Fibroblast of mammary gland (primary cell): ENCODE measurements at regions not wholly inside any gene's neighbourhood (a gene's known extent, or its start where the extent isn't known, plus 50 kb on each side); places are given as distances from the start of the nearest gene placed in this dataset.

Experiments
- DNase-seq: peaks from one replicate; pipeline ENCODE4 v3.0.0-alpha.2; 2010; ENCODE audit warnings: low read depth
- H3K4me3 ChIP-seq: 2 replicates; pipeline ENCODE4 v1.5.1; 2011; ENCODE audit warnings: low read depth, mild to moderate bottlenecking, low read length, moderate library complexity; ENCODE audit not compliant: control insufficient read depth
- TF ChIP-seq, protein P1 (sequence below): conservative IDR thresholded peaks from 2 replicates; pipeline ENCODE4 v1.5.1; 2011; ENCODE audit warnings: low read depth, low read length, inconsistent platforms; ENCODE audit not compliant: control insufficient read depth, insufficient read depth

DNA sequence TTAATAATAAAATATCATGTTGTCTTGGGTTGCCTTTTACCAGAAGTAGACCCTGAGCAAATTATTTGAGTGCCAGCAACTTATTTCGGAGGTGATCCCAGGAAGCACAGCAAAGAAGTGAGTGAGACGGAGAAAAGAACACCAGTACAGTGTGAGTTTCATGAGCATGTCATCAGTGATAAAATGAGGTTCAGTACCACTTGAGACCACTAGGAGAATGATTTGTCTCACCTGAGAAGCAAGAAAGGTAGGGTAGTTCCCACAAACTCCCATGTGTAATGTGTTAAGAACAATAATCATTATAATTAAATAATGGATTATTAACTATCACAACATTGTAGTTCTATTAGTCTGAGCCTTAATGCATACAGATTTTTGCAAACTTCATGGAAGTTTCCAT lies 112.8 kb upstream of the DMD start:
- TF ChIP-seq, protein P1, sequence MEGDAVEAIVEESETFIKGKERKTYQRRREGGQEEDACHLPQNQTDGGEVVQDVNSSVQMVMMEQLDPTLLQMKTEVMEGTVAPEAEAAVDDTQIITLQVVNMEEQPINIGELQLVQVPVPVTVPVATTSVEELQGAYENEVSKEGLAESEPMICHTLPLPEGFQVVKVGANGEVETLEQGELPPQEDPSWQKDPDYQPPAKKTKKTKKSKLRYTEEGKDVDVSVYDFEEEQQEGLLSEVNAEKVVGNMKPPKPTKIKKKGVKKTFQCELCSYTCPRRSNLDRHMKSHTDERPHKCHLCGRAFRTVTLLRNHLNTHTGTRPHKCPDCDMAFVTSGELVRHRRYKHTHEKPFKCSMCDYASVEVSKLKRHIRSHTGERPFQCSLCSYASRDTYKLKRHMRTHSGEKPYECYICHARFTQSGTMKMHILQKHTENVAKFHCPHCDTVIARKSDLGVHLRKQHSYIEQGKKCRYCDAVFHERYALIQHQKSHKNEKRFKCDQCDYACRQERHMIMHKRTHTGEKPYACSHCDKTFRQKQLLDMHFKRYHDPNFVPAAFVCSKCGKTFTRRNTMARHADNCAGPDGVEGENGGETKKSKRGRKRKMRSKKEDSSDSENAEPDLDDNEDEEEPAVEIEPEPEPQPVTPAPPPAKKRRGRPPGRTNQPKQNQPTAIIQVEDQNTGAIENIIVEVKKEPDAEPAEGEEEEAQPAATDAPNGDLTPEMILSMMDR, result peak; percentile 23
- DNase-seq, result no peak
- no peak overlapping the region for H3K4me3 ChIP-seq

DNA sequence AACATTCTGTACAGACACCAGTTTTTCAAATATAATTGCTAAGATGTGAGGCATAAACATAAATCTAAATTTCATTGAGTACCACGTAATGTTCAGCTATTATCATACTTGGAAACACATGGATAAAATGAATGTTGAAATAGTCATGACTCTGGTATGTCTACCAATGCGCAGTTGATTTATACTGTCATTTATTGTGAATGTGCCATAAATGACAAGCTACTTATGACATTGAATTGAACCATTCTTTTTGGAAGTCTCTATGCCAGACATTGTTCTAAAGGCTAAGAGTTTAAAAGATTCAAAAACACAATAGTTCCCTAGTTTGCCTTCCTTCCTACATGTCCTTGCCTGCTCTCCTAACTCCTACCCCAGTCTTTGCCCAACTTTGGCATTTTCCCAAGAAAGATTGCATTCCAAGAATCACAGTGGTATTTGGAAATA lies 96.6 kb upstream of the DMD start:
- no peak overlapping the region for H3K4me3 ChIP-seq
- peak; percentile 57 for DNase-seq
- TF ChIP-seq, protein P1, result no peak

DNA sequence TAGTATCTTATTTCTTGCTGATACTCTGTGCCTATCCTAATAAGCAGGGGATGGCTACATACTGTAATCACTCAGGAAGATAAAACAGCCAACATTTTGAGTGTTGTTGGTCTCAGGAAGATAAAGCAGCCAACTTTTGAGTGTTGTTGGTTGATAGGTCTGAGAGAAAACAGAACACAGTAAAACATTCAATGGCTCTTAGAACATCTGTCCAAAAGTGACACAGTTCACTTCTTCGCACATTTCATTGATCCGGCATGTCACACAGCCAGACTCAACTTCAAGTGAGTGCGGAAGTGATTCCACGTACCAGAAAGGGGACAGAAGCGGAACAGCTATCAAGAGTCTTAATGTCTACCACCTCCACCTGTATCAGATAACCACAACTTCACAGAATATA lies 87.3 kb upstream of the DMD start:
- no peak for DNase-seq
- no peak overlapping the region for H3K4me3 ChIP-seq
- TF ChIP-seq, protein P1, result no peak

DNA sequence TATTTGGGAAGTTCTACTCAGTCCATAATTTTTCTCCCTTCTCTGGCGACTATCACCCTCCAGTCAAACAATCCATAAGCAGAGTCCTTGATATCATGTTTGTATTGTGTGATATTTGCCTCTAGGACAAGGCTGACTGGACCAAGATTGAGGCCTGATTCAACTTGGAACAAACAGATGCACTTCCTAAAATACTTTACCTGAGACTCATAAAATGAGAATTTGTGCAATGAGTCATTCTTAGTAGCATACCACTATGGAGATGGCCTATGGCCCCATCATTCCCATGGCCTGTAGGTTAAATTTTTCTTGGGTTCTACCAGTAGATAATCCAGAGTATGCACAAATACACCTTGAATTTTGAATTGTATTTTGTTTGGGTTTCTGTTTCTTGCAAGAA lies 74.2 kb upstream of the DMD start:
- DNase-seq, result no peak
- TF ChIP-seq, protein P1, result no peak
- H3K4me3 ChIP-seq, result no peak overlapping the region

DNA sequence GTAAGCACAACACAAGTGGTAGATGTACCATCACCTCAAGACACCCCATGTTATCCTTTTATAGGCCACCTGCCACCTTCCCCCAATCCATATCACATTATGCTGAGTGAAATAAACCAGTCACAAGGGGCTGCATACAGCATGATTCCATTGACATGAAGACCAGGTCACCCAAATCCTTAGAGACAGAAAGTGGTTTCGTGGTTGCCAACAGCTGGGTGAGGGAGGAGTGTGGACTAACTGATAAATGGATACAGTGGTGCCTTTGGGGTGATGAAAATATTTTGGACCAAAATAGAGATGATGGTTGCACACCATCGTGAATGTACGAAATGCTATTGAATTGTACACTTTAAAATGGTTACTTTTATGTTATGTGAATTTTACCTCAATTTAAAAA lies 65.7 kb upstream of the DMD start:
- no peak overlapping the region for H3K4me3 ChIP-seq
- TF ChIP-seq, protein P1, result no peak
- no peak for DNase-seq

DNA sequence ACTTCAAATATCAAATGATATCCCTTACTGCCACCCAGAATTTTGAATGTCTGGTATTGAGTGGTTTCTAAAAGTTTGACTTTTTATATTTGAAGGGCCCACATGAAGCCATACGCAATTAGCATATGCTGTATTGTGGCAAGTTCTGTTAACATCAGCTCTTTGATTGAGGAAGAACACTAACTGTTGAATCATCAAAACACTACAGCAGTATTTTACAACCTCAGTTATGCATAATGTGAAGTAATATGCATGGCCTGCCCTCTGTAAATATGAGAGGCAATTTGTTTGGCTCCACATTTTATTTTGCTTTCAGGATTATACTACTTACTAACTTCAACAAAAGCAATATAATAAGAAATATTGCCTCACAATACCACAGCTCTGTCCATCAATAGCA lies 62.2 kb upstream of the DMD start:
- no peak overlapping the region for H3K4me3 ChIP-seq
- TF ChIP-seq, protein P1, result no peak
- DNase-seq, result no peak

DNA sequence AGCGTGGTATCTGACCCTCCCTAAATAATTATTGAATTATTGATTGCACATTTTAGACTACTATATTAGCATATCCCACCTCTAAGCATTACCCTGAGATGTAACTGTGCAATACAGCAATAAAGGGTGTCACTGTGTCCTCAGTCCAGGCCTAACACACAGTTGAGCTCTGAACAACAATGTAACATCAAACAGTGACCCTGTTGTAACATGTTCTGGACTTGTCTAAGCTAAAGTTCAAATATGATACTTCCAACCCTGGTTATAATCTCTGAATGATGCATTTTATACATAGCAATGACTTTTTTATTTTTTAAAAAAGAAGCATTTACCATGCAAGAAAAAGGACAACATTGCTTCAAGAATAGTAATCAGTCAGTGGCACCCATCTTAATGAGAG lies 61.6 kb upstream of the DMD start:
- TF ChIP-seq, protein P1, result no peak
- H3K4me3 ChIP-seq, result no peak overlapping the region
- no peak for DNase-seq
